Tibial artery (tissue), 4 donors: ENCODE measurements at regions not wholly inside any gene's neighbourhood (a gene's known extent, or its start where the extent isn't known, plus 50 kb on each side); places are given as distances from the start of the nearest gene placed in this dataset.

ENCODE experiments used
- DNase-seq, 2 donors: peaks; one replicate each; pipeline ENCODE4 v3.0.0-alpha.2; 2019
- H3K27ac ChIP-seq, 2 donors: fragments of 200-600 bp; sonication (generic) in 1 of 2; 1 replicate in 1 of 2; 2 replicates in 1 of 2; pipeline ENCODE4 v1.5.1; 2018 to 2019; ENCODE audit warnings: mild to moderate bottlenecking in 1 of 2
- H3K27me3 ChIP-seq, 2 donors: fragments of 200-600 bp; sonication (generic) in 1 of 2; one replicate each; pipeline versions ENCODE4 v1.5.1 to v1.6.0; 2016 to 2019
- H3K36me3 ChIP-seq, 3 donors: fragments of 200-600 bp; sonication (generic) in 2 of 3; one replicate each; pipeline ENCODE4 v1.5.1; 2016 to 2019; ENCODE audit warnings: mild to moderate bottlenecking in 2 of 3
- H3K4me1 ChIP-seq, 4 donors: fragments of 200-600 bp; sonication (generic) in 2 of 4; 1 replicate in 3 of 4; 2 replicates in 1 of 4; pipeline ENCODE4 v1.5.1; 2016 to 2019
- H3K4me3 ChIP-seq, 2 donors: fragments of 200-600 bp; sonication (generic) in 1 of 2; 1 replicate in 1 of 2; 2 replicates in 1 of 2; pipeline ENCODE4 v1.5.1; 2018 to 2019; ENCODE audit warnings: mild to moderate bottlenecking in 2 of 2
- H3K9me3 ChIP-seq, 3 donors: fragments of 200-600 bp; sonication (generic) in 1 of 3; one replicate each; pipeline ENCODE4 v1.5.1; 2016 to 2019
- intact Hi-C: fragments of 100-400 bp; cut with DNase I; formaldehyde crosslinking; loops from one replicate; pipeline ENCODE4 v1.15.0; 2023; ENCODE audit warnings: low total_unique reads
- TF ChIP-seq, protein P1 (sequence below), 2 experiments: fragments of 200-600 bp in 1 of 2; fragments of 450-650 bp in 1 of 2; IDR thresholded peaks; one replicate each; pipeline ENCODE4 v1.5.1; 2017 to 2019; ENCODE audit warnings: antibody characterized with exemption in 2 of 2, mild to moderate bottlenecking in 1 of 2, moderate library complexity in 1 of 2

GRCh38 chr7:136066304-136067143 lies 89.4 kb upstream of the MTPN start:
- no peaks in the 10 kb centered on the region for H3K27me3 ChIP-seq
- no peaks in the 10 kb centered on the region for H3K4me1 ChIP-seq
- no peak overlapping the region for H3K27ac ChIP-seq
- intact Hi-C loops, result no loop called here
- no peak overlapping the region for H3K4me3 ChIP-seq
- no peak for DNase-seq
- TF ChIP-seq, protein P1, sequence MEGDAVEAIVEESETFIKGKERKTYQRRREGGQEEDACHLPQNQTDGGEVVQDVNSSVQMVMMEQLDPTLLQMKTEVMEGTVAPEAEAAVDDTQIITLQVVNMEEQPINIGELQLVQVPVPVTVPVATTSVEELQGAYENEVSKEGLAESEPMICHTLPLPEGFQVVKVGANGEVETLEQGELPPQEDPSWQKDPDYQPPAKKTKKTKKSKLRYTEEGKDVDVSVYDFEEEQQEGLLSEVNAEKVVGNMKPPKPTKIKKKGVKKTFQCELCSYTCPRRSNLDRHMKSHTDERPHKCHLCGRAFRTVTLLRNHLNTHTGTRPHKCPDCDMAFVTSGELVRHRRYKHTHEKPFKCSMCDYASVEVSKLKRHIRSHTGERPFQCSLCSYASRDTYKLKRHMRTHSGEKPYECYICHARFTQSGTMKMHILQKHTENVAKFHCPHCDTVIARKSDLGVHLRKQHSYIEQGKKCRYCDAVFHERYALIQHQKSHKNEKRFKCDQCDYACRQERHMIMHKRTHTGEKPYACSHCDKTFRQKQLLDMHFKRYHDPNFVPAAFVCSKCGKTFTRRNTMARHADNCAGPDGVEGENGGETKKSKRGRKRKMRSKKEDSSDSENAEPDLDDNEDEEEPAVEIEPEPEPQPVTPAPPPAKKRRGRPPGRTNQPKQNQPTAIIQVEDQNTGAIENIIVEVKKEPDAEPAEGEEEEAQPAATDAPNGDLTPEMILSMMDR (IDR thresholded peaks at IDR 0.05), result no peak
- no peaks in the 10 kb centered on the region for H3K9me3 ChIP-seq
- no peaks in the 10 kb centered on the region for H3K36me3 ChIP-seq

GRCh38 chr7:136064627-136065237 lies 87.6 kb upstream of the MTPN start:
- intact Hi-C loops, result no loop called here
- no peak for DNase-seq
- Histone ChIP-seq H3K9me3 (no peaks in the 10 kb centered on the region), H3K4me3 (no peak overlapping the region), H3K36me3 (no peaks in the 10 kb centered on the region), H3K27me3 (no peaks in the 10 kb centered on the region), H3K4me1 (no peaks in the 10 kb centered on the region), H3K27ac (no peak overlapping the region)
- TF ChIP-seq, protein P1 (IDR thresholded peaks at IDR 0.05), result no peak

DNA sequence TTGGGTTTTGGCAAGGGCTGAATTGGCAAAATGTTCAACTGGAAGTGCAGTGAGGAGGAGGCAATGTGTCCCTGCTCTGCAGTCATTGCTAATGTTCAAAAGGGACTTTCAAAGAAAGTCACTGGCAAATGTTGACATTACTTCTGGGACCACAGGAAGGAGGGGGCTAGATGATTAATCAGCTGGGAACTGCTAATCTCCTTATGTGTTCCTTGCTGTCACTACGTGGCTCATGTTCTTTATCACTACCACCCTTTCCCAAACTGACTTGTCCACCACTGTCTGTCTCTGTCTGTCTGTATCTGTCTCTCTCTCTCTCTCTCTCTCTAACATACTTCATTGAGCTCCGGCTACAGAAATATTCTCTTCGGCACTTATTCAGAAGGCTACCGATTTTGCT lies 86.9 kb upstream of the MTPN start:
- no peaks in the 10 kb centered on the region for H3K27me3 ChIP-seq
- DNase-seq, result no peak
- H3K4me1 ChIP-seq, result no peaks in the 10 kb centered on the region
- H3K36me3 ChIP-seq, result no peaks in the 10 kb centered on the region
- H3K4me3 ChIP-seq, result no peak overlapping the region
- H3K27ac ChIP-seq, result no peak overlapping the region
- H3K9me3 ChIP-seq, result no peaks in the 10 kb centered on the region
- intact Hi-C loops, result no loop called here
- TF ChIP-seq, protein P1 (IDR thresholded peaks at IDR 0.05), result no peak

DNA sequence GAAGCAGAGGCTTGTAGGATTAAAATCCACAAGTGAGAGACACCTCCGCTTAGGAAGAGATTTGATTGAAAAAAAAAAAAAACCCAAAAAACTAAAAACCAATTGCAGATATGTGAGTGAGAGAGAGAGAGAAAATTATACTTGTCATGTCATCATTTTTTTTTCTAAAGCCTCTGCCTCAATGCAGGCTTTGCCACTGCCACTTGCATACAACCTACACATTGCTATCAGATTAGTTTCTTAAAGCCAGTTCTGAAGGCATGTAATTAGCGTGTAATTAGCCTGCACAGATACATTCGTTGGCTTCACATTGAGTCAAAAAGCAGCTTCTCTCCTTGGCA lies 86.1 kb upstream of the MTPN start:
- Histone ChIP-seq H3K4me1 (no peaks in the 10 kb centered on the region), H3K27me3 (no peaks in the 10 kb centered on the region), H3K36me3 (no peaks in the 10 kb centered on the region), H3K9me3 (no peaks in the 10 kb centered on the region), H3K4me3 (no peak overlapping the region), H3K27ac (no peak overlapping the region)
- TF ChIP-seq, protein P1 (IDR thresholded peaks at IDR 0.05), result no peak
- intact Hi-C loops, result no loop called here
- no peak for DNase-seq

- no peaks in the 10 kb centered on the region for H3K27me3 ChIP-seq
- intact Hi-C loops, result no loop called here
- H3K4me1 ChIP-seq, result no peaks in the 10 kb centered on the region
- no peaks in the 10 kb centered on the region for H3K36me3 ChIP-seq
- TF ChIP-seq, protein P1 (IDR thresholded peaks at IDR 0.05), result no peak
- DNase-seq, result no peak
- H3K9me3 ChIP-seq, result no peaks in the 10 kb centered on the region
- no peak overlapping the region for H3K27ac ChIP-seq
- no peak overlapping the region for H3K4me3 ChIP-seq
Observed at GRCh38 chr7:136062625-136063325, 85.6 kb upstream of the MTPN start.
